GM12864 (cell line): ENCODE measurements at regions not wholly inside any gene's neighbourhood (a gene's known extent, or its start where the extent isn't known, plus 50 kb on each side); places are given as distances from the start of the nearest gene placed in this dataset.

Experiments used
- DNase-seq: peaks from one replicate; pipeline ENCODE4 v3.0.0-alpha.2; 2011; ENCODE audit warnings: low read depth
- H3K4me3 ChIP-seq: 2 replicates; pipeline ENCODE4 v1.5.1; 2011; ENCODE audit warnings: mild to moderate bottlenecking, low read depth, low read length, control low read depth
- CTCF ChIP-seq: IDR thresholded peaks from 2 replicates; pipeline ENCODE4 v1.5.1; 2011; ENCODE audit warnings: low read depth, mild to moderate bottlenecking, moderate library complexity, low read length, control low read depth, inconsistent platforms; ENCODE audit errors: missing control alignments

GRCh38 chr2:21395366-21395765 is 271.6 kb downstream of the TDRD15 start:
- DNase-seq: no peak
- peak; percentile 56 for TF ChIP-seq CTCF
- no peak overlapping the region for H3K4me3 ChIP-seq

- no peak for TF ChIP-seq CTCF
- DNase-seq: no peak
Measured at GRCh38 chr2:21396252-21396651, 272.5 kb downstream of the TDRD15 start.

GRCh38 chr2:21401022-21401698 is 277.4 kb downstream of the TDRD15 start:
- H3K4me3 ChIP-seq: no peak overlapping the region
- no peak for DNase-seq
- TF ChIP-seq CTCF: no peak

More at GRCh38 chr2:21396252-21396651, 272.5 kb downstream of the TDRD15 start:
- H3K4me3 ChIP-seq: no peak overlapping the region

GRCh38 chr2:21404137-21404536 is 280.4 kb downstream of the TDRD15 start:
- no peak for DNase-seq
- TF ChIP-seq CTCF: no peak
- no peak overlapping the region for H3K4me3 ChIP-seq

GRCh38 chr2:21404827-21405625 is 281.3 kb downstream of the TDRD15 start:
- no peak overlapping the region for H3K4me3 ChIP-seq
- DNase-seq: no peak
- TF ChIP-seq CTCF: no peak

- no peak for TF ChIP-seq CTCF
- H3K4me3 ChIP-seq: no peak overlapping the region
- DNase-seq: no peak
Measured at GRCh38 chr2:21406386-21406785, 282.6 kb downstream of the TDRD15 start.

GRCh38 chr2:21406911-21407310 is 283.1 kb downstream of the TDRD15 start:
- no peak for DNase-seq
- H3K4me3 ChIP-seq: no peak overlapping the region
- TF ChIP-seq CTCF: no peak
